A549 (cell line): ENCODE measurements at regions not wholly inside any gene's neighbourhood (a gene's known extent, or its start where the extent isn't known, plus 50 kb on each side); places are given as distances from the start of the nearest gene placed in this dataset.

ENCODE experiments used
- ATAC-seq, 2 experiments: fragments of 200-7000 bp in 1 of 2; fragments of >200 bp in 1 of 2; cut with Nextera tagmentation in 1 of 2; cut with Tn5 transposase in 1 of 2; 3 replicates each; pipeline versions ENCODE4 v1.8.0 to v1.9.1; 2018 to 2020; ENCODE audit warnings: mild to moderate bottlenecking in 1 of 2, moderate library complexity in 1 of 2
- CTCF ChIA-PET: fragments of 300-600 bp; sonication (Branson Sonifier 250); formaldehyde crosslinking; extraction: SDS; loops from one replicate; lab custom pipeline; 2021; ENCODE audit warnings: antibody characterized with exemption, inconsistent platforms; lab: Yijun Ruan, JAX
- POLR2A ChIA-PET: fragments of 350-600 bp; formaldehyde crosslinking; extraction: SDS; loops from one replicate; lab custom pipeline; 2021; ENCODE audit warnings: antibody characterized with exemption, inconsistent platforms; lab: Yijun Ruan, JAX
- DNase-seq, 2 experiments: peaks; one replicate each; pipeline versions ENCODE4 v3.0.0 to v3.0.0-alpha.2; 2011 to 2016; ENCODE audit warnings: low read depth in 1 of 2, low spot score in 1 of 2
- FAIRE-seq: peaks from 2 replicates; lab custom pipeline; 2011; peaks lifted over from hg19 to GRCh38; lab: Jason Lieb, UNC
- H3K27ac ChIP-seq, 2 experiments: fragments of >200 bp; sonication (Bioruptor Twin); formaldehyde crosslinking; 3 replicates each; pipeline ENCODE4 v1.5.1; 2016 to 2017
- H3K4me1 ChIP-seq: fragments of >200 bp; sonication (Bioruptor Twin); formaldehyde crosslinking; 3 replicates; pipeline ENCODE4 v1.6.1; 2016
- H3K4me2 ChIP-seq: fragments of >200 bp; sonication (Bioruptor Twin); formaldehyde crosslinking; 3 replicates; pipeline ENCODE4 v1.6.1; 2016
- H3K4me3 ChIP-seq: fragments of >200 bp; sonication (Bioruptor Twin); formaldehyde crosslinking; 3 replicates; pipeline ENCODE4 v1.5.1; 2016
- H3K9me3 ChIP-seq: fragments of >200 bp; sonication (Bioruptor Twin); formaldehyde crosslinking; 3 replicates; pipeline ENCODE4 v1.6.1; 2016
- CBX2 ChIP-seq: fragments of 200-600 bp; sonication (generic); IDR thresholded peaks from 2 replicates; pipeline ENCODE4 v1.6.1; 2016; ENCODE audit warnings: low read depth, mild to moderate bottlenecking, borderline replicate concordance
- CEBPB ChIP-seq, 2 experiments: fragments of >200 bp in 1 of 2; sonication (Bioruptor Twin) in 1 of 2; formaldehyde crosslinking in 1 of 2; IDR thresholded peaks; 2 replicates each; pipeline ENCODE4 v1.6.1; 2012 to 2016
- CHD4 ChIP-seq: fragments of 200-600 bp; sonication (generic); IDR thresholded peaks from 2 replicates; pipeline ENCODE4 v1.6.1; 2016; ENCODE audit warnings: antibody characterized with exemption, mild to moderate bottlenecking, borderline replicate concordance
- EHMT2 ChIP-seq: fragments of 200-600 bp; sonication (generic); IDR thresholded peaks from 2 replicates; pipeline ENCODE4 v1.6.1; 2016; ENCODE audit warnings: antibody characterized with exemption, low read depth, mild to moderate bottlenecking, moderate library complexity
- ESRRA ChIP-seq: fragments of 150-350 bp; IDR thresholded peaks from 2 replicates; pipeline ENCODE4 v1.6.1; 2014; ENCODE audit warnings: mild to moderate bottlenecking, low read length, borderline replicate concordance
- FOSB ChIP-seq: fragments of 250-450 bp; sonication (Bioruptor Pico); IDR thresholded peaks from 2 replicates; pipeline ENCODE4 v1.5.0; 2020; ENCODE audit warnings: mild to moderate bottlenecking, moderate library complexity
- FOSL2 ChIP-seq, 2 experiments: fragments of 450-650 bp in 1 of 2; fragments of >200 bp in 1 of 2; sonication (Bioruptor Twin) in 1 of 2; formaldehyde crosslinking; IDR thresholded peaks; 2 replicates each; pipeline versions ENCODE4 v1.5.0 to v1.6.1; 2016 to 2020; ENCODE audit warnings: mild to moderate bottlenecking in 1 of 2, moderate library complexity in 1 of 2
- GATA3 ChIP-seq: IDR thresholded peaks from 2 replicates; pipeline ENCODE4 v1.6.1; 2012; ENCODE audit warnings: borderline replicate concordance
- HMGXB4 ChIP-seq: fragments of 250-450 bp; sonication (Bioruptor Pico); IDR thresholded peaks from 2 replicates; pipeline ENCODE4 v1.5.0; 2021; ENCODE audit warnings: mild to moderate bottlenecking, moderate library complexity, borderline replicate concordance
- HOXA7 ChIP-seq: fragments of 250-450 bp; sonication (Bioruptor Pico); IDR thresholded peaks from 2 replicates; pipeline ENCODE4 v1.5.0; 2020; ENCODE audit warnings: mild to moderate bottlenecking, moderate library complexity
- HOXB13 ChIP-seq: fragments of 250-450 bp; sonication (Bioruptor Pico); IDR thresholded peaks from 2 replicates; pipeline ENCODE4 v1.5.0; 2020; ENCODE audit warnings: low read depth, mild to moderate bottlenecking, moderate library complexity
- HOXB5 ChIP-seq: fragments of 250-450 bp; sonication (Bioruptor Pico); IDR thresholded peaks from 2 replicates; pipeline ENCODE4 v1.5.0; 2020; ENCODE audit warnings: mild to moderate bottlenecking, moderate library complexity
- JUN ChIP-seq, 2 experiments: fragments of >200 bp; sonication (Bioruptor Twin); formaldehyde crosslinking; IDR thresholded peaks; 2 replicates in 1 of 2; 3 replicates in 1 of 2; pipeline ENCODE4 v1.6.1; 2016 to 2017
- KDM1A ChIP-seq: fragments of 200-600 bp; sonication (generic); IDR thresholded peaks from 2 replicates; pipeline ENCODE4 v1.6.1; 2016; ENCODE audit warnings: low read depth, mild to moderate bottlenecking
- KDM5A ChIP-seq: fragments of 200-600 bp; sonication (generic); IDR thresholded peaks from 2 replicates; pipeline ENCODE4 v1.6.1; 2016; ENCODE audit warnings: antibody characterized with exemption, mild to moderate bottlenecking
- MAX ChIP-seq: IDR thresholded peaks from 2 replicates; pipeline ENCODE4 v1.6.1; 2012
- MAZ ChIP-seq: fragments of 150-350 bp; IDR thresholded peaks from 2 replicates; pipeline ENCODE4 v1.6.1; 2014; ENCODE audit warnings: antibody characterized with exemption, low read depth, low read length, borderline replicate concordance
- NPAS2 ChIP-seq: fragments of 250-450 bp; sonication (Bioruptor Pico); IDR thresholded peaks from 2 replicates; pipeline ENCODE4 v1.8.0; 2022; ENCODE audit warnings: mild to moderate bottlenecking, moderate library complexity, borderline replicate concordance
- POLR2A ChIP-seq: IDR thresholded peaks from 2 replicates; pipeline ENCODE4 v1.6.1; 2012; ENCODE audit warnings: mild to moderate bottlenecking, low read length
- POLR2AphosphoS2 ChIP-seq: conservative IDR thresholded peaks from 2 replicates; pipeline ENCODE4 v1.6.1; 2012; ENCODE audit warnings: low read length, improper control_type of control experiment, inconsistent platforms
- RAD21 ChIP-seq, 2 experiments: fragments of >200 bp in 1 of 2; sonication (Bioruptor Twin) in 1 of 2; formaldehyde crosslinking in 1 of 2; IDR thresholded peaks in 1 of 2; conservative IDR thresholded peaks in 1 of 2; 2 replicates in 1 of 2; 3 replicates in 1 of 2; pipeline ENCODE4 v1.6.1; 2012 to 2018; ENCODE audit warnings: inconsistent platforms in 1 of 2
- RARB ChIP-seq: fragments of 250-450 bp; sonication (Bioruptor Pico); IDR thresholded peaks from 2 replicates; pipeline ENCODE4 v1.8.0; 2021; ENCODE audit warnings: mild to moderate bottlenecking, moderate library complexity
- RFX5 ChIP-seq: fragments of 450-650 bp; IDR thresholded peaks from 2 replicates; pipeline ENCODE4 v1.7.1; 2014; ENCODE audit warnings: antibody characterized with exemption, mild to moderate bottlenecking, moderate library complexity
- SMC3 ChIP-seq: fragments of >200 bp; sonication (Bioruptor Twin); formaldehyde crosslinking; IDR thresholded peaks from 3 replicates; pipeline ENCODE4 v1.6.1; 2018; ENCODE audit warnings: inconsistent platforms
- ZC3H11A ChIP-seq: fragments of 450-650 bp; IDR thresholded peaks from 2 replicates; pipeline ENCODE4 v1.6.1; 2014; ENCODE audit warnings: antibody characterized with exemption, mild to moderate bottlenecking
- ZNF302 ChIP-seq: fragments of 250-450 bp; sonication (Bioruptor Pico); IDR thresholded peaks from 2 replicates; pipeline ENCODE4 v1.9.0; 2021; ENCODE audit warnings: inconsistent platforms, mild to moderate bottlenecking, moderate library complexity
- ZSCAN20 ChIP-seq: fragments of 250-450 bp; sonication (Bioruptor Pico); IDR thresholded peaks from 2 replicates; pipeline ENCODE4 v1.8.0; 2022; ENCODE audit warnings: mild to moderate bottlenecking, moderate library complexity
- WGBS: methylation state at CpG from one replicate; pipeline ENCODE4 v1.1.6; 2017; ENCODE audit errors: missing lambda C conversion rate; 5-methylcytosine and 5-hydroxymethylcytosine counted together
- TF ChIP-seq, protein P1 (sequence below): fragments of >200 bp; sonication (Bioruptor Twin); formaldehyde crosslinking; IDR thresholded peaks from 2 replicates; pipeline ENCODE4 v1.6.1; 2016
- TF ChIP-seq, protein P2 (sequence below): fragments of 250-450 bp; sonication (Bioruptor Pico); IDR thresholded peaks from 2 replicates; pipeline ENCODE4 v1.5.0; 2020; ENCODE audit warnings: low read depth, mild to moderate bottlenecking, moderate library complexity

GRCh38 chr5:168195110-168195509, 96.3 kb upstream of the WWC1 start:
- ChIA-PET POLR2A (no interaction called here), CTCF (interaction anchor here (1.1 kb wide), 1 partner anchor 15 kb away, joined by 3 read pairs; no protein-coding TSS in a partner anchor)
- no peak overlapping the region for H3K4me3 ChIP-seq
- DNase-seq, result no peak
- H3K27ac ChIP-seq, result no peak overlapping the region
- TF ChIP-seq MAX, result no peak
- no peak for TF ChIP-seq JUN (IDR thresholded peaks at IDR 0.05)
- no peak for TF ChIP-seq FOSB (CRISPR knock-in tag)
- no peak for TF ChIP-seq RFX5
- TF ChIP-seq ZSCAN20 (CRISPR knock-in tag), result no peak
- no peak for TF ChIP-seq FOSL2 (IDR thresholded peaks at IDR 0.05)
- TF ChIP-seq FOSL2 (CRISPR knock-in tag; IDR thresholded peaks at IDR 0.05), result no peak
- TF ChIP-seq KDM1A, result no peak
- no peak for TF ChIP-seq HMGXB4 (CRISPR knock-in tag)
- no peak for TF ChIP-seq CBX2
- no peak for TF ChIP-seq POLR2A
- TF ChIP-seq ZNF302, result no peak
- TF ChIP-seq POLR2AphosphoS2, result no peak
- no peak for TF ChIP-seq RARB (CRISPR knock-in tag)
- no peak overlapping the region for H3K4me2 ChIP-seq
- no peaks in the 10 kb centered on the region; the same call in 2 of the 3 replicates for H3K9me3 ChIP-seq
- no peak for FAIRE-seq
- 30% methylated on average over 9 of the region's 9 CpGs for WGBS
- ATAC-seq, result no peak; a peak in 1 of 6 replicates
- no peaks in the 10 kb centered on the region for H3K4me1 ChIP-seq

DNA sequence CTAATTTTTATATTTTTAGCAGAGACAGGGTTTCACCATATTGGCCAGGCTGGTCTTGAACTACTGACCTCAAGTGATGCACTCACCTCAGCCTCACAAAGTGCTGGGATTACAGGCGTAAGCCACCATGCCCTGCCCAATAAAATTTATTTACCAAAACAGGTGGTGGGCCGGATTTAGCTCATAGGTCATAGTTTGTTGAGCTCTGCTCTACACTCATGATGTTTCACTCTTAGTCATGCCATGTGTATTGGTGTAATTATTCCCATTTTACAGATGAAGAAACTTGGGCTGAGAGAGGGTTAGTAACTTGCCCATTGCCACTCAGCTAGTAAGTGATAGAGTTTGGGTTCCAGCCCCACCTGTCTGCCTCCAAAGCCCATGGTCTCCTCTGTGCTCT, 93.1 kb upstream of the WWC1 start:
- no peak overlapping the region for H3K4me2 ChIP-seq
- FAIRE-seq (no peak), DNase-seq (no peak), ATAC-seq (no peak)
- H3K4me3 ChIP-seq, result no peak overlapping the region
- ChIA-PET POLR2A (no interaction called here), CTCF (interaction anchor here (0.6 kb wide), 1 partner anchor 238 kb away, joined by 3 read pairs; no protein-coding TSS in a partner anchor)
- 4% methylated on average over 2 of the region's 2 CpGs for WGBS
- H3K9me3 ChIP-seq, result no peaks in the 10 kb centered on the region; the same call in 2 of the 3 replicates
- H3K27ac ChIP-seq, result no peak overlapping the region
- H3K4me1 ChIP-seq, result no peaks in the 10 kb centered on the region
- TF ChIP-seq ZC3H11A (no peak), HOXA7 (no peak), ESRRA (no peak), CEBPB (IDR thresholded peaks at IDR 0.05) (no peak)
- TF ChIP-seq, protein P1, sequence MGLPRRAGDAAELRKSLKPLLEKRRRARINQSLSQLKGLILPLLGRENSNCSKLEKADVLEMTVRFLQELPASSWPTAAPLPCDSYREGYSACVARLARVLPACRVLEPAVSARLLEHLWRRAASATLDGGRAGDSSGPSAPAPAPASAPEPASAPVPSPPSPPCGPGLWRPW, result no peak

- H3K4me2 ChIP-seq, result no peak overlapping the region
- FAIRE-seq (no peak), DNase-seq (no peak), ATAC-seq (no peak)
- 0% methylated on average over 1 of the region's 1 CpG for WGBS
- TF ChIP-seq SMC3, result no peak
- no peak for TF ChIP-seq CHD4
- TF ChIP-seq ZNF302, result no peak
- TF ChIP-seq HMGXB4 (CRISPR knock-in tag), result no peak
- TF ChIP-seq NPAS2 (CRISPR knock-in tag), result no peak
- no peak for TF ChIP-seq RAD21 (conservative IDR thresholded peaks at IDR 0.05 in 1 of 2, IDR thresholded peaks at IDR 0.05 in 1 of 2)
- no peak for TF ChIP-seq HOXB5 (CRISPR knock-in tag)
- no peak for TF ChIP-seq ESRRA
- TF ChIP-seq ZC3H11A, result no peak
- no peak for TF ChIP-seq EHMT2
- TF ChIP-seq HOXB13 (CRISPR knock-in tag), result no peak
- TF ChIP-seq KDM5A, result no peak
- no peak for TF ChIP-seq RARB (CRISPR knock-in tag)
- TF ChIP-seq GATA3, result no peak
- no peak for TF ChIP-seq POLR2AphosphoS2
- TF ChIP-seq POLR2A, result no peak
- no peak for TF ChIP-seq MAZ
- TF ChIP-seq, protein P2, sequence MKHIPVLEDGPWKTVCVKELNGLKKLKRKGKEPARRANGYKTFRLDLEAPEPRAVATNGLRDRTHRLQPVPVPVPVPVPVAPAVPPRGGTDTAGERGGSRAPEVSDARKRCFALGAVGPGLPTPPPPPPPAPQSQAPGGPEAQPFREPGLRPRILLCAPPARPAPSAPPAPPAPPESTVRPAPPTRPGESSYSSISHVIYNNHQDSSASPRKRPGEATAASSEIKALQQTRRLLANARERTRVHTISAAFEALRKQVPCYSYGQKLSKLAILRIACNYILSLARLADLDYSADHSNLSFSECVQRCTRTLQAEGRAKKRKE (CRISPR knock-in tag), result no peak
- ChIA-PET POLR2A (no interaction called here), CTCF (interaction anchor here (1.0 to 3.7 kb wide), 3 partner anchors 17 to 63 kb away, joined by 3 to 15 read pairs (median 3); no protein-coding TSS in a partner anchor)
- no peaks in the 10 kb centered on the region for H3K4me1 ChIP-seq
- H3K4me3 ChIP-seq, result no peak overlapping the region
- no peaks in the 10 kb centered on the region; the same call in 2 of the 3 replicates for H3K9me3 ChIP-seq
- no peak overlapping the region for H3K27ac ChIP-seq
These were observed 88.4 kb upstream of the WWC1 start for GRCh38 chr5:168202996-168203395.
